SK-N-SH (cell line): ENCODE measurements at regions not wholly inside any gene's neighbourhood (a gene's known extent, or its start where the extent isn't known, plus 50 kb on each side); places are given as distances from the start of the nearest gene placed in this dataset.

ENCODE experiments used
- FOXJ3 ChIP-seq: sonication (generic); formaldehyde crosslinking; IDR thresholded peaks from 2 replicates; pipeline ENCODE4 v1.5.1; 2020; ENCODE audit warnings: mild to moderate bottlenecking, missing genetic modification reagents
- IRF3 ChIP-seq: fragments of 150-350 bp; IDR thresholded peaks from 2 replicates; pipeline ENCODE4 v1.6.1; 2016; ENCODE audit warnings: mild to moderate bottlenecking, low read depth, low read length
- POLR2AphosphoS5 ChIP-seq: IDR thresholded peaks from 2 replicates; pipeline ENCODE4 v1.6.1; 2012; ENCODE audit warnings: low read depth, low read length
- RCOR1 ChIP-seq: fragments of 150-350 bp; IDR thresholded peaks from 2 replicates; pipeline ENCODE4 v1.6.1; 2017; ENCODE audit warnings: antibody characterized with exemption, low read length
- REST ChIP-seq: IDR thresholded peaks from 2 replicates; pipeline ENCODE4 v1.6.1; 2012; ENCODE audit warnings: mild to moderate bottlenecking, low read depth, low read length, moderate library complexity
- TCF12 ChIP-seq: IDR thresholded peaks from 2 replicates; pipeline ENCODE4 v1.4.0; 2012
- USF1 ChIP-seq: IDR thresholded peaks from 2 replicates; pipeline ENCODE4 v1.4.0; 2012; ENCODE audit warnings: low read depth, borderline replicate concordance
- USF2 ChIP-seq: fragments of 150-350 bp; IDR thresholded peaks from 2 replicates; pipeline ENCODE4 v1.6.1; 2017; ENCODE audit warnings: antibody characterized with exemption, low read length, low read depth, borderline replicate concordance
- TF ChIP-seq, protein P1 (sequence below): IDR thresholded peaks from 2 replicates; pipeline ENCODE4 v1.4.0; 2012; ENCODE audit warnings: low read depth, borderline replicate concordance

GRCh38 chr6:135798751-135799515 is 52.6 kb upstream of the PDE7B start (continued):
- TF ChIP-seq REST (no peak), USF1 (no peak), POLR2AphosphoS5 (no peak), FOXJ3 (CRISPR knock-in tag) (no peak), TCF12 (no peak), IRF3 (no peak), USF2 (no peak), RCOR1 (no peak)
- TF ChIP-seq, protein P1, sequence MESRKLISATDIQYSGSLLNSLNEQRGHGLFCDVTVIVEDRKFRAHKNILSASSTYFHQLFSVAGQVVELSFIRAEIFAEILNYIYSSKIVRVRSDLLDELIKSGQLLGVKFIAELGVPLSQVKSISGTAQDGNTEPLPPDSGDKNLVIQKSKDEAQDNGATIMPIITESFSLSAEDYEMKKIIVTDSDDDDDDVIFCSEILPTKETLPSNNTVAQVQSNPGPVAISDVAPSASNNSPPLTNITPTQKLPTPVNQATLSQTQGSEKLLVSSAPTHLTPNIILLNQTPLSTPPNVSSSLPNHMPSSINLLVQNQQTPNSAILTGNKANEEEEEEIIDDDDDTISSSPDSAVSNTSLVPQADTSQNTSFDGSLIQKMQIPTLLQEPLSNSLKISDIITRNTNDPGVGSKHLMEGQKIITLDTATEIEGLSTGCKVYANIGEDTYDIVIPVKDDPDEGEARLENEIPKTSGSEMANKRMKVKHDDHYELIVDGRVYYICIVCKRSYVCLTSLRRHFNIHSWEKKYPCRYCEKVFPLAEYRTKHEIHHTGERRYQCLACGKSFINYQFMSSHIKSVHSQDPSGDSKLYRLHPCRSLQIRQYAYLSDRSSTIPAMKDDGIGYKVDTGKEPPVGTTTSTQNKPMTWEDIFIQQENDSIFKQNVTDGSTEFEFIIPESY: no peak
